ENCODE measurements at regions not wholly inside any gene's neighbourhood (a gene's known extent, or its start where the extent isn't known, plus 50 kb on each side); places are given as distances from the start of the nearest gene placed in this dataset.

DNA sequence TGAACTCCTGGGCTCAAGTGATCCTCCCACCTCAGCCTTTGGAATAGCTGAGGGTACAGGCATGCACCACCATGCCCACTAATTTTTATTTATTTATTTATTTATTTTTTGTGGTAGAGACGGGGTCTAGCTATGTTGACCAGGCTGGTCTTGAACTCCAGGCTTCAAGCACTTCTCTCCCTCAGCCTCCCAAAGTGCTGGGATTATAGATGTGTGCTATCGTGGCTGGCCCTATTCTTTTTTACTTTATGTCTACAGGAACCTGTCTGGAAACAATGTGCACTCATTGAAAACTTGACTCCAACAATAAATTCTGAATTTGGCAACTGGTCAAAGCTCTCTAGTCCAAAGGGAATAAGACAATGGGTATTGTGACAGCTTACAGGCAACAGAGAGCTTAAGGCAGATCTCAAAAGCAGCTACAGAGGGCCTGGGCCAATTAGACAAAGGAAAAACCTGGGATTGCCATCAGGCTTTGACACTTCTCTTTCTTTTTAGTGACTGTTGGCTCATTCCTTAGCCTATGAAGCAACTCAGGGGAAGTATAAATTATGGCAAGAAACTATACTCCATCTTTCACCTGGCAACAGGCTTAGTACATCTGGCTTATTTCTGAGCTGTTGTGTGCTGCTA lies 55.1 kb upstream of the RAPGEF4 start:
- TF ChIP-seq, protein P1, sequence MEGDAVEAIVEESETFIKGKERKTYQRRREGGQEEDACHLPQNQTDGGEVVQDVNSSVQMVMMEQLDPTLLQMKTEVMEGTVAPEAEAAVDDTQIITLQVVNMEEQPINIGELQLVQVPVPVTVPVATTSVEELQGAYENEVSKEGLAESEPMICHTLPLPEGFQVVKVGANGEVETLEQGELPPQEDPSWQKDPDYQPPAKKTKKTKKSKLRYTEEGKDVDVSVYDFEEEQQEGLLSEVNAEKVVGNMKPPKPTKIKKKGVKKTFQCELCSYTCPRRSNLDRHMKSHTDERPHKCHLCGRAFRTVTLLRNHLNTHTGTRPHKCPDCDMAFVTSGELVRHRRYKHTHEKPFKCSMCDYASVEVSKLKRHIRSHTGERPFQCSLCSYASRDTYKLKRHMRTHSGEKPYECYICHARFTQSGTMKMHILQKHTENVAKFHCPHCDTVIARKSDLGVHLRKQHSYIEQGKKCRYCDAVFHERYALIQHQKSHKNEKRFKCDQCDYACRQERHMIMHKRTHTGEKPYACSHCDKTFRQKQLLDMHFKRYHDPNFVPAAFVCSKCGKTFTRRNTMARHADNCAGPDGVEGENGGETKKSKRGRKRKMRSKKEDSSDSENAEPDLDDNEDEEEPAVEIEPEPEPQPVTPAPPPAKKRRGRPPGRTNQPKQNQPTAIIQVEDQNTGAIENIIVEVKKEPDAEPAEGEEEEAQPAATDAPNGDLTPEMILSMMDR (IDR thresholded peaks at IDR 0.05 in 2 of 3, conservative IDR thresholded peaks at IDR 0.05 in 1 of 3; ENCODE audit: borderline replicate concordance in 1 of 3, insufficient read depth in 1 of 3, low read depth in 2 of 3, low read length in 2 of 3): no peak
- TF ChIP-seq, protein P2, sequence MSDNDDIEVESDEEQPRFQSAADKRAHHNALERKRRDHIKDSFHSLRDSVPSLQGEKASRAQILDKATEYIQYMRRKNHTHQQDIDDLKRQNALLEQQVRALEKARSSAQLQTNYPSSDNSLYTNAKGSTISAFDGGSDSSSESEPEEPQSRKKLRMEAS (IDR thresholded peaks at IDR 0.05): no peak
- TF ChIP-seq, protein P3, sequence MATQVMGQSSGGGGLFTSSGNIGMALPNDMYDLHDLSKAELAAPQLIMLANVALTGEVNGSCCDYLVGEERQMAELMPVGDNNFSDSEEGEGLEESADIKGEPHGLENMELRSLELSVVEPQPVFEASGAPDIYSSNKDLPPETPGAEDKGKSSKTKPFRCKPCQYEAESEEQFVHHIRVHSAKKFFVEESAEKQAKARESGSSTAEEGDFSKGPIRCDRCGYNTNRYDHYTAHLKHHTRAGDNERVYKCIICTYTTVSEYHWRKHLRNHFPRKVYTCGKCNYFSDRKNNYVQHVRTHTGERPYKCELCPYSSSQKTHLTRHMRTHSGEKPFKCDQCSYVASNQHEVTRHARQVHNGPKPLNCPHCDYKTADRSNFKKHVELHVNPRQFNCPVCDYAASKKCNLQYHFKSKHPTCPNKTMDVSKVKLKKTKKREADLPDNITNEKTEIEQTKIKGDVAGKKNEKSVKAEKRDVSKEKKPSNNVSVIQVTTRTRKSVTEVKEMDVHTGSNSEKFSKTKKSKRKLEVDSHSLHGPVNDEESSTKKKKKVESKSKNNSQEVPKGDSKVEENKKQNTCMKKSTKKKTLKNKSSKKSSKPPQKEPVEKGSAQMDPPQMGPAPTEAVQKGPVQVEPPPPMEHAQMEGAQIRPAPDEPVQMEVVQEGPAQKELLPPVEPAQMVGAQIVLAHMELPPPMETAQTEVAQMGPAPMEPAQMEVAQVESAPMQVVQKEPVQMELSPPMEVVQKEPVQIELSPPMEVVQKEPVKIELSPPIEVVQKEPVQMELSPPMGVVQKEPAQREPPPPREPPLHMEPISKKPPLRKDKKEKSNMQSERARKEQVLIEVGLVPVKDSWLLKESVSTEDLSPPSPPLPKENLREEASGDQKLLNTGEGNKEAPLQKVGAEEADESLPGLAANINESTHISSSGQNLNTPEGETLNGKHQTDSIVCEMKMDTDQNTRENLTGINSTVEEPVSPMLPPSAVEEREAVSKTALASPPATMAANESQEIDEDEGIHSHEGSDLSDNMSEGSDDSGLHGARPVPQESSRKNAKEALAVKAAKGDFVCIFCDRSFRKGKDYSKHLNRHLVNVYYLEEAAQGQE (IDR thresholded peaks at IDR 0.05; ENCODE audit: low read depth): no peak
- TF ChIP-seq CEBPB (IDR thresholded peaks at IDR 0.05; ENCODE audit: low read depth) (no peak), POLR2A (IDR thresholded peaks at IDR 0.05; ENCODE audit: borderline replicate concordance, extremely low read depth, insufficient read depth, insufficient read length) (no peak), EZH2phosphoT487 (IDR thresholded peaks at IDR 0.05; ENCODE audit: borderline replicate concordance) (no peak), ZNF274 (IDR thresholded peaks at IDR 0.05; ENCODE audit: low read depth, low read length) (no peak), YY1 (IDR thresholded peaks at IDR 0.05; ENCODE audit: extremely low read depth, insufficient replicate concordance, low read depth, low read length) (no peak), POLR2AphosphoS5 (IDR thresholded peaks at IDR 0.05; ENCODE audit: low read depth, low read length) (no peak)
- TF ChIP-seq, protein P4, sequence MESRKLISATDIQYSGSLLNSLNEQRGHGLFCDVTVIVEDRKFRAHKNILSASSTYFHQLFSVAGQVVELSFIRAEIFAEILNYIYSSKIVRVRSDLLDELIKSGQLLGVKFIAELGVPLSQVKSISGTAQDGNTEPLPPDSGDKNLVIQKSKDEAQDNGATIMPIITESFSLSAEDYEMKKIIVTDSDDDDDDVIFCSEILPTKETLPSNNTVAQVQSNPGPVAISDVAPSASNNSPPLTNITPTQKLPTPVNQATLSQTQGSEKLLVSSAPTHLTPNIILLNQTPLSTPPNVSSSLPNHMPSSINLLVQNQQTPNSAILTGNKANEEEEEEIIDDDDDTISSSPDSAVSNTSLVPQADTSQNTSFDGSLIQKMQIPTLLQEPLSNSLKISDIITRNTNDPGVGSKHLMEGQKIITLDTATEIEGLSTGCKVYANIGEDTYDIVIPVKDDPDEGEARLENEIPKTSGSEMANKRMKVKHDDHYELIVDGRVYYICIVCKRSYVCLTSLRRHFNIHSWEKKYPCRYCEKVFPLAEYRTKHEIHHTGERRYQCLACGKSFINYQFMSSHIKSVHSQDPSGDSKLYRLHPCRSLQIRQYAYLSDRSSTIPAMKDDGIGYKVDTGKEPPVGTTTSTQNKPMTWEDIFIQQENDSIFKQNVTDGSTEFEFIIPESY (IDR thresholded peaks at IDR 0.05; ENCODE audit: extremely low read depth, insufficient replicate concordance, low read length): no peak

All from HCT116 (cell line).